ENCODE measurements at regions not wholly inside any gene's neighbourhood (a gene's known extent, or its start where the extent isn't known, plus 50 kb on each side); places are given as distances from the start of the nearest gene placed in this dataset.

DNA sequence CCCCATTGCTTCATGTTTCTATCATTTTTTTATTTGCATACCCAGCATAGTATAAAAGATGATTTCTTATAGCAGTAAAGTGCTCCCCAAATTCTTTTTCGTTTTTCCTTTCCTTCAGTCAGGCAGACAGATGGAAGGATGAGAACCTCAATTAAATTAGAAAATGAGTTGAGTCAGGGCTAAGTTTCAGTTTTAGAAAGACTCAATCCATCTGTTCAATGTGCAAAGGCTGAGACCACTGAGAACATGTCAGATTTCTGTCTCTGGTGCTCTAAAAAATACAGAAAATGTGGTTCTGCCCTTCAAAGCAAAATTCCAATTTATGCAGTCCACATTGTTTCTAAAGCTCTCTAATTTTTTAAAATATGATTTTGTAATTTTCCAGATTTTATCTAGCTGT is 257.6 kb upstream of the HS3ST5 start:
- TF ChIP-seq, protein P1, sequence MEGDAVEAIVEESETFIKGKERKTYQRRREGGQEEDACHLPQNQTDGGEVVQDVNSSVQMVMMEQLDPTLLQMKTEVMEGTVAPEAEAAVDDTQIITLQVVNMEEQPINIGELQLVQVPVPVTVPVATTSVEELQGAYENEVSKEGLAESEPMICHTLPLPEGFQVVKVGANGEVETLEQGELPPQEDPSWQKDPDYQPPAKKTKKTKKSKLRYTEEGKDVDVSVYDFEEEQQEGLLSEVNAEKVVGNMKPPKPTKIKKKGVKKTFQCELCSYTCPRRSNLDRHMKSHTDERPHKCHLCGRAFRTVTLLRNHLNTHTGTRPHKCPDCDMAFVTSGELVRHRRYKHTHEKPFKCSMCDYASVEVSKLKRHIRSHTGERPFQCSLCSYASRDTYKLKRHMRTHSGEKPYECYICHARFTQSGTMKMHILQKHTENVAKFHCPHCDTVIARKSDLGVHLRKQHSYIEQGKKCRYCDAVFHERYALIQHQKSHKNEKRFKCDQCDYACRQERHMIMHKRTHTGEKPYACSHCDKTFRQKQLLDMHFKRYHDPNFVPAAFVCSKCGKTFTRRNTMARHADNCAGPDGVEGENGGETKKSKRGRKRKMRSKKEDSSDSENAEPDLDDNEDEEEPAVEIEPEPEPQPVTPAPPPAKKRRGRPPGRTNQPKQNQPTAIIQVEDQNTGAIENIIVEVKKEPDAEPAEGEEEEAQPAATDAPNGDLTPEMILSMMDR (IDR thresholded peaks at IDR 0.05; ENCODE audit: low read depth, low read length): no peak
- TF ChIP-seq POLR2A (IDR thresholded peaks at IDR 0.05; ENCODE audit: extremely low read depth, insufficient read length) (no peak), MYC (IDR thresholded peaks at IDR 0.05; ENCODE audit: low read depth, low read length) (no peak)

Data from NB4 (cell line).